AG04450 (cell line): ENCODE measurements at regions not wholly inside any gene's neighbourhood (a gene's known extent, or its start where the extent isn't known, plus 50 kb on each side); places are given as distances from the start of the nearest gene placed in this dataset.

Source experiments
- CTCF ChIA-PET: fragments of 300-600, 350-600 bp; formaldehyde crosslinking; extraction: SDS; loops from one replicate; lab custom pipeline; 2022; ENCODE audit warnings: antibody characterized with exemption, inconsistent platforms; lab: Charles Lee
- POLR2A ChIA-PET: fragments of 350-600 bp; formaldehyde crosslinking; extraction: SDS; loops from one replicate; lab custom pipeline; 2021; ENCODE audit warnings: antibody characterized with exemption, inconsistent platforms; lab: Yijun Ruan, JAX
- DNase-seq: peaks from one replicate; pipeline ENCODE4 v3.0.0-alpha.2; 2011; ENCODE audit warnings: low read depth, low spot score
- H3K27ac ChIP-seq: one replicate; pipeline ENCODE4 v1.5.1; 2012; ENCODE audit warnings: low read depth, low read length, control low read depth
- H3K27me3 ChIP-seq: one replicate; pipeline ENCODE4 v1.6.0; 2012; ENCODE audit warnings: low read length; ENCODE audit not compliant: control insufficient read depth, insufficient read depth
- H3K4me3 ChIP-seq: 2 replicates; pipeline ENCODE4 v1.5.1; 2011; ENCODE audit warnings: mild to moderate bottlenecking, low read depth, low read length, control low read depth
- H3K9me3 ChIP-seq: 2 replicates; pipeline ENCODE4 v1.5.1; 2012; ENCODE audit warnings: low read length; ENCODE audit not compliant: control insufficient read depth, insufficient read depth
- CTCF ChIP-seq: IDR thresholded peaks from 2 replicates; pipeline ENCODE4 v1.5.1; 2011; ENCODE audit warnings: low read depth, low read length, control low read depth, inconsistent platforms

GRCh38 chr1:230011333-230012092, 55.5 kb upstream of the GALNT2 start:
- CTCF ChIA-PET = no interaction called here
- POLR2A ChIA-PET = no interaction called here

GRCh38 chr1:230012093-230012393, 55.0 kb upstream of the GALNT2 start:
- H3K27me3 ChIP-seq = peaks cover 6% of the 10 kb centered on the region
- ChIA-PET POLR2A (no interaction called here), CTCF (no interaction called here)
- H3K9me3 ChIP-seq = no peaks in the 10 kb centered on the region
- DNase-seq = no peak
- no peak overlapping the region for H3K27ac ChIP-seq
- TF ChIP-seq CTCF = no peak
- H3K4me3 ChIP-seq = no peak overlapping the region

More at GRCh38 chr1:230011333-230012092, 55.5 kb upstream of the GALNT2 start:
- DNase-seq = no peak
- no peak for TF ChIP-seq CTCF
- no peak overlapping the region for H3K27ac ChIP-seq
- H3K9me3 ChIP-seq = no peaks in the 10 kb centered on the region
- no peak overlapping the region for H3K4me3 ChIP-seq
- H3K27me3 ChIP-seq = peaks cover 6% of the 10 kb centered on the region

- POLR2A ChIA-PET = no interaction called here
- no peak for TF ChIP-seq CTCF
- Histone ChIP-seq H3K27me3 (peaks cover 6% of the 10 kb centered on the region), H3K4me3 (no peak overlapping the region), H3K9me3 (no peaks in the 10 kb centered on the region), H3K27ac (no peak overlapping the region)
- CTCF ChIA-PET = no interaction called here
- DNase-seq = no peak
Measured at GRCh38 chr1:230012741-230013140, 54.3 kb upstream of the GALNT2 start.

GRCh38 chr1:230016159-230016558, 50.9 kb upstream of the GALNT2 start:
- Histone ChIP-seq H3K9me3 (no peaks in the 10 kb centered on the region), H3K27me3 (peaks cover 4% of the 10 kb centered on the region), H3K27ac (no peak overlapping the region), H3K4me3 (no peak overlapping the region)
- POLR2A ChIA-PET = no interaction called here
- no peak for DNase-seq
- TF ChIP-seq CTCF = no peak
- CTCF ChIA-PET = interaction anchor here (0.6 kb wide), 1 partner anchor 344 kb away, joined by 3 read pairs; no protein-coding TSS in a partner anchor
